Endothelial cell of umbilical vein (primary cell): ENCODE measurements at regions not wholly inside any gene's neighbourhood (a gene's known extent, or its start where the extent isn't known, plus 50 kb on each side); places are given as distances from the start of the nearest gene placed in this dataset.
A peak's percentile ranks its signal among the peaks of the same experiment; 100 is the strongest.

ENCODE experiments used
- BruUV-seq: library from RNA; stranded (reverse); fragments of 400-500 nt; replicated peaks from 2 replicates; lab custom pipeline; 2021; lab: Mats Ljungman, UMichigan
- CTCF ChIA-PET: fragments of 300-600, 350-600 bp; sonication (Branson Sonifier 250); formaldehyde crosslinking; loops from one replicate; lab custom pipeline; 2021; ENCODE audit warnings: antibody characterized with exemption, inconsistent platforms; lab: Charles Lee
- POLR2A ChIA-PET: fragments of 300-600, 350-600 bp; sonication (Branson Sonifier 250); formaldehyde crosslinking; loops from one replicate; lab custom pipeline; 2021; ENCODE audit warnings: antibody characterized with exemption, inconsistent platforms; lab: Charles Lee
- DNase-seq: peaks from one replicate; pipeline ENCODE4 v3.0.0-alpha.2; 2011; ENCODE audit warnings: low read depth, low spot score
- FAIRE-seq: peaks from 2 replicates; lab custom pipeline; 2011; peaks lifted over from hg19 to GRCh38; lab: Jason Lieb, UNC
- H2AFZ ChIP-seq: 2 replicates; pipeline ENCODE4 v1.6.0; 2012; ENCODE audit warnings: low read depth, low read length, control low read depth, inconsistent platforms
- H3K27ac ChIP-seq: 2 replicates; pipeline ENCODE4 v1.5.1; 2011; ENCODE audit warnings: low read depth, mild to moderate bottlenecking, control low read depth, low read length, moderate library complexity; ENCODE audit not compliant: insufficient read depth
- H3K27me3 ChIP-seq, 2 experiments: 2 replicates each; pipeline versions ENCODE4 v1.6.0 to v1.6.1; 2011; ENCODE audit warnings: low read length in 2 of 2, mixed read lengths in 1 of 2; ENCODE audit not compliant: control insufficient read depth in 2 of 2, insufficient read depth in 2 of 2
- H3K36me3 ChIP-seq, 2 experiments: 2 replicates in 1 of 2; 3 replicates in 1 of 2; pipeline ENCODE4 v1.5.1; 2011; ENCODE audit warnings: low read length in 2 of 2, mild to moderate bottlenecking in 1 of 2, moderate library complexity in 1 of 2; ENCODE audit not compliant: control insufficient read depth in 2 of 2, insufficient read depth in 2 of 2; ENCODE audit errors: extremely low read depth in 1 of 2
- H3K4me1 ChIP-seq: 3 replicates; pipeline ENCODE4 v1.5.1; 2011; ENCODE audit warnings: mild to moderate bottlenecking, low read length; ENCODE audit not compliant: control insufficient read depth, insufficient read depth; ENCODE audit errors: extremely low read depth
- H3K4me2 ChIP-seq: 2 replicates; pipeline ENCODE4 v1.6.1; 2011; ENCODE audit warnings: low read length, control low read depth, mixed read lengths; ENCODE audit not compliant: insufficient read depth
- H3K4me3 ChIP-seq, 3 experiments: fragments of 200-600 bp in 1 of 3; sonication (generic), shearing (Covaris generic) in 1 of 3; replicated peaks in 1 of 3; 2 replicates each; pipeline ENCODE4 v1.5.1; 2011 to 2016; ENCODE audit warnings: control low read depth in 3 of 3, low read length in 3 of 3, mild to moderate bottlenecking in 2 of 3, inconsistent platforms in 1 of 3, low read depth in 1 of 3, moderate library complexity in 1 of 3; ENCODE audit not compliant: insufficient read depth in 1 of 3
- H3K79me2 ChIP-seq: 2 replicates; pipeline ENCODE4 v1.6.0; 2012; ENCODE audit warnings: low read length, inconsistent platforms; ENCODE audit not compliant: control insufficient read depth, insufficient read depth
- H3K9ac ChIP-seq: replicated peaks from 2 replicates; pipeline ENCODE3; 2011; ENCODE audit warnings: low read length, control low read depth; ENCODE audit not compliant: insufficient read depth; ENCODE audit errors: extremely low read depth
- H3K9me1 ChIP-seq: replicated peaks from 3 replicates; pipeline ENCODE4 v1.6.0; 2011; ENCODE audit warnings: mild to moderate bottlenecking, low read length; ENCODE audit not compliant: control insufficient read depth, insufficient read depth; ENCODE audit errors: extremely low read depth
- H3K9me3 ChIP-seq: replicated peaks from 2 replicates; pipeline ENCODE4 v1.5.1; 2012; ENCODE audit warnings: low read length, inconsistent platforms; ENCODE audit not compliant: control insufficient read depth, insufficient read depth
- H4K20me1 ChIP-seq: replicated peaks from 2 replicates; pipeline ENCODE3; 2011; ENCODE audit warnings: mild to moderate bottlenecking, low read length; ENCODE audit not compliant: control insufficient read depth, insufficient read depth; ENCODE audit errors: extremely low read depth
- EZH2 ChIP-seq: IDR thresholded peaks from 2 replicates; pipeline ENCODE4 v1.6.1; 2012; ENCODE audit warnings: borderline replicate concordance, low read depth, mild to moderate bottlenecking, moderate library complexity, low read length, inconsistent platforms; ENCODE audit not compliant: severe bottlenecking
- FOS ChIP-seq: IDR thresholded peaks from 2 replicates; pipeline ENCODE4 v1.6.1; 2011; ENCODE audit warnings: mild to moderate bottlenecking, low read length, moderate library complexity, borderline replicate concordance; ENCODE audit not compliant: insufficient read depth
- GATA2 ChIP-seq: IDR thresholded peaks from 2 replicates; pipeline ENCODE4 v1.7.0; 2011; ENCODE audit warnings: low read depth, mild to moderate bottlenecking, moderate library complexity, mixed read lengths, low read length; ENCODE audit not compliant: insufficient read length, insufficient read depth
- JUN ChIP-seq: IDR thresholded peaks from 2 replicates; pipeline ENCODE4 v1.6.1; 2011; ENCODE audit warnings: borderline replicate concordance, low read depth; ENCODE audit not compliant: insufficient read length, insufficient read depth
- MYC ChIP-seq: IDR thresholded peaks from one replicate; pipeline ENCODE4 v1.6.1; 2011; ENCODE audit warnings: mild to moderate bottlenecking, low read depth, low read length
- POLR2AphosphoS5 ChIP-seq: IDR thresholded peaks from 2 replicates; pipeline ENCODE4 v1.6.1; 2012; ENCODE audit warnings: low read depth, mild to moderate bottlenecking, control low read depth, low read length, moderate library complexity; ENCODE audit not compliant: insufficient read depth
- dilution Hi-C: fragments of 300-500 bp; cut with MboI; formaldehyde crosslinking; loops from one replicate; pipeline ENCODE4 v1.15.0; 2019; ENCODE audit warnings: low sequenced_read_pairs; ENCODE audit not compliant: extremely low pct_ligation_motif_present
- intact Hi-C: fragments of 100-400 bp; cut with micrococcal nuclease; formaldehyde crosslinking; loops from one replicate; pipeline ENCODE4 v1.10.0; 2022

DNA sequence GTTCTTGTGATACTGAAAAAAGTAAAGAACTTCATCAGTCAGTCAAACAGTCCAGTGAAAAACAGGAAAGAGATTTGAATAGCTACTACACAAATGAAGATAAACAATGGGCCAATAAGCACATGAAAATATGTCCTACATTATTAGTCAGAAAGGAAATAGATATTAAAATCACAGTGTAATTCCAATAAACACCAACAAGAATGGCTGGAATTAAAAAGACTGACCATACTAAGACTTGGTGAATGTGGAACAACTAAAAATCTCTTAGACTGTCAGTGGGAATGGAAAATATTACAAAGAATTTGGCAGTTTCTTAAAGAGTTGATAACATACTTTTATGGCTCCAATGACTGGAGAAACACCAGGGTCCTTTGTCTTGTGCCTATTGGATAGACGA lies 241.8 kb upstream of the USP24 start:
- no peaks in the 10 kb centered on the region for H3K36me3 ChIP-seq
- no TSS peak for BruUV-seq
- H3K27ac ChIP-seq = peak overlapping the region; percentile 41
- no peaks in the 10 kb centered on the region for H3K9me3 ChIP-seq
- no peak for TF ChIP-seq MYC
- TF ChIP-seq POLR2AphosphoS5 = no peak
- peak; percentile 7 for TF ChIP-seq JUN
- no peak for TF ChIP-seq EZH2
- dilution Hi-C loops (no loop called here), intact Hi-C loops (no loop called here)
- FAIRE-seq (no peak), DNase-seq (peak; percentile 79)
- no peaks in the 10 kb centered on the region for H4K20me1 ChIP-seq
- peak overlapping the region; percentile 24 for H3K4me2 ChIP-seq
- H3K27me3 ChIP-seq = no peaks in the 10 kb centered on the region
- ChIA-PET POLR2A (no interaction called here), CTCF (interaction anchor here (1.0 to 1.3 kb wide), 5 partner anchors 18 to 81 kb away, joined by 3 to 4 read pairs (median 3); no protein-coding TSS in a partner anchor)
- no peak overlapping the region for H3K9ac ChIP-seq
- H2AFZ ChIP-seq = peak overlapping the region; percentile 44
- H3K4me3 ChIP-seq = no peak overlapping the region
- H3K9me1 ChIP-seq = no peaks in the 10 kb centered on the region
- H3K4me1 ChIP-seq = peaks cover 9% of the 10 kb centered on the region
- no peaks in the 10 kb centered on the region for H3K79me2 ChIP-seq

DNA sequence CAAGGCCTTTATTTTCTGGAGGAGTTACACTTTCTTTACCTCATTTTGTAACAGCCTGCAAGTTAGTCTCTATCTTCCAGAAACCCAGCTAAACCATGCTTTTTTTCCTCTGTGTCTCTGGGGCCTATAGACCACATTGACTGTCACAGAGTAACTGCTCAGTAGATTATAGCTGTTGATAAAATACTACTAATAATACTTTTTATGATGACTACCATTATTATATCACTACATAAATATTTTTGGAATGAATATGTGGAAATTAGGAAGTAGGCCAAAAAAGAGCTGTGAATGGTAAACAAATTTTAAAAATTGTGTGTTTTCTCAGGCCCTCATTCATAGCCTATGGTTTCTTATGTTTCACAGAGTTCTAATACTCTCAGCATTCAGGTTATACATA lies 233.1 kb upstream of the USP24 start:
- Histone ChIP-seq H3K4me1 (peaks cover 28% of the 10 kb centered on the region), H2AFZ (peak overlapping the region; percentile 26), H3K4me3 (no peak overlapping the region), H3K79me2 (no peaks in the 10 kb centered on the region), H3K4me2 (peak overlapping the region; percentile 36), H3K27ac (peak overlapping the region; percentile 53), H3K9me1 (no peaks in the 10 kb centered on the region), H3K9me3 (no peaks in the 10 kb centered on the region), H4K20me1 (no peaks in the 10 kb centered on the region), H3K9ac (no peak overlapping the region), H3K36me3 (no peaks in the 10 kb centered on the region), H3K27me3 (no peaks in the 10 kb centered on the region)
- BruUV-seq = no TSS peak
- FAIRE-seq (no peak), DNase-seq (peak; percentile 60)
- dilution Hi-C loops = no loop called here
- intact Hi-C loops = no loop called here
- ChIA-PET CTCF (interaction anchor here (0.7 to 2.1 kb wide), 7 partner anchors 9 to 1131 kb away, joined by 3 to 8 read pairs (median 4); partner anchors contain the start of gene PLPP3), POLR2A (no interaction called here)
- TF ChIP-seq GATA2 = peak; percentile 70
- TF ChIP-seq JUN = peak; percentile 17
- no peak for TF ChIP-seq FOS
